ENCODE measurements at regions not wholly inside any gene's neighbourhood (a gene's known extent, or its start where the extent isn't known, plus 50 kb on each side); places are given as distances from the start of the nearest gene placed in this dataset.
A peak's percentile ranks its signal among the peaks of the same experiment; 100 is the strongest.

- no peak for DNase-seq
- Histone ChIP-seq H3K27me3 (no peaks in the 10 kb centered on the region), H3K4me1 (peaks cover 24 to 40% of the 10 kb centered on the region in 2 donors), H3K36me3 (no peaks in the 10 kb centered on the region), H3K27ac (no peak overlapping the region), H3K4me3 (replicated peaks in 1 of 3) (no peak overlapping the region), H3K9me3 (no peaks in the 10 kb centered on the region)
- WGBS, 2 donors, result 82 to 93% methylated on average over 1 of the region's 1 CpG
- intact Hi-C loops (cut with DNase I), result no loop called here
- TF ChIP-seq POLR2A (IDR thresholded peaks at IDR 0.05) (no peak), CTCF (IDR thresholded peaks at IDR 0.05) (no peak)
Measured at GRCh38 chr5:142388696-142389095, 63.9 kb upstream of the SPRY4 start.

- no peaks in the 10 kb centered on the region for H3K27me3 ChIP-seq
- no peaks in the 10 kb centered on the region for H3K9me3 ChIP-seq
- intact Hi-C loops (cut with DNase I), result no loop called here
- no peaks in the 10 kb centered on the region for H3K36me3 ChIP-seq
- WGBS, 2 donors, result 92 to 93% methylated on average over 3 of the region's 3 CpGs
- H3K4me3 ChIP-seq (replicated peaks in 1 of 3), result no peak overlapping the region
- TF ChIP-seq POLR2A (IDR thresholded peaks at IDR 0.05) (no peak), CTCF (IDR thresholded peaks at IDR 0.05) (no peak)
- peak overlapping the region; percentile 21 to 42 (median 36) for H3K27ac ChIP-seq
- DNase-seq, result no peak
- H3K4me1 ChIP-seq, result peaks cover 27 to 47% of the 10 kb centered on the region in 2 donors
Measured at GRCh38 chr5:142387024-142387682, 62.3 kb upstream of the SPRY4 start.

- H3K4me1 ChIP-seq, result peaks cover 28 to 50% of the 10 kb centered on the region in 2 donors
- no peaks in the 10 kb centered on the region for H3K9me3 ChIP-seq
- peak in 1 of 2 donors; percentile 38 for DNase-seq
- no peak overlapping the region for H3K4me3 ChIP-seq (replicated peaks in 1 of 3)
- H3K27me3 ChIP-seq, result no peaks in the 10 kb centered on the region
- H3K36me3 ChIP-seq, result no peaks in the 10 kb centered on the region
- intact Hi-C loops (cut with DNase I), result no loop called here
- no peak for TF ChIP-seq CTCF (IDR thresholded peaks at IDR 0.05)
- no peak for TF ChIP-seq POLR2A (IDR thresholded peaks at IDR 0.05)
- H3K27ac ChIP-seq, result peak overlapping the region; percentile 21 to 42 (median 36)
- WGBS, 2 donors, result 45 to 50% methylated on average over 8 of the region's 8 CpGs
Measured at GRCh38 chr5:142386137-142387023, 61.6 kb upstream of the SPRY4 start.

- TF ChIP-seq CTCF (IDR thresholded peaks at IDR 0.05) (no peak), POLR2A (IDR thresholded peaks at IDR 0.05) (no peak)
- WGBS, 2 donors, result 58 to 80% methylated on average over 5 of the region's 5 CpGs
Measured at GRCh38 chr5:142385194-142385593, 60.4 kb upstream of the SPRY4 start.

GRCh38 chr5:142384014-142384413 lies 59.2 kb upstream of the SPRY4 start:
- Histone ChIP-seq H3K36me3 (no peaks in the 10 kb centered on the region), H3K4me3 (replicated peaks in 1 of 3) (no peak overlapping the region), H3K27me3 (no peaks in the 10 kb centered on the region), H3K4me1 (peaks cover 15 to 29% of the 10 kb centered on the region in 2 donors), H3K27ac (no peak overlapping the region), H3K9me3 (no peaks in the 10 kb centered on the region)
- WGBS, 2 donors, result 85 to 90% methylated on average over 3 of the region's 3 CpGs
- TF ChIP-seq CTCF (IDR thresholded peaks at IDR 0.05) (no peak), POLR2A (IDR thresholded peaks at IDR 0.05) (no peak)
- intact Hi-C loops (cut with DNase I), result no loop called here
- no peak for DNase-seq

More at GRCh38 chr5:142385194-142385593, 60.4 kb upstream of the SPRY4 start:
- H3K4me3 ChIP-seq (replicated peaks in 1 of 3), result no peak overlapping the region
- H3K4me1 ChIP-seq, result peaks cover 26 to 41% of the 10 kb centered on the region in 2 donors
- intact Hi-C loops (cut with DNase I), result no loop called here
- H3K27me3 ChIP-seq, result no peaks in the 10 kb centered on the region
- DNase-seq, result no peak
- H3K36me3 ChIP-seq, result no peaks in the 10 kb centered on the region
- no peaks in the 10 kb centered on the region for H3K9me3 ChIP-seq
- no peak overlapping the region for H3K27ac ChIP-seq

All from thyroid gland (tissue), 4 donors.